ENCODE measurements at regions not wholly inside any gene's neighbourhood (a gene's known extent, or its start where the extent isn't known, plus 50 kb on each side); places are given as distances from the start of the nearest gene placed in this dataset.

GRCh38 chr16:62638964-62639870, 603.0 kb upstream of the CDH8 start (continued):
- peak; percentile 96 for TF ChIP-seq DPF2 (IDR thresholded peaks at IDR 0.05)
- no peak; the same call in 1 of the 2 replicates for TF ChIP-seq TARDBP (IDR thresholded peaks at IDR 0.05; ENCODE audit: borderline replicate concordance)
- TF ChIP-seq JUND (IDR thresholded peaks at IDR 0.05; ENCODE audit: low read depth, low read length) = no peak
- TF ChIP-seq MTA2 (IDR thresholded peaks at IDR 0.05; ENCODE audit: low read depth) = peak; percentile 77
- TF ChIP-seq SMC3 (IDR thresholded peaks at IDR 0.05; ENCODE audit: borderline replicate concordance, low read length) = peak; percentile 33; the same call in 1 of the 2 replicates
- TF ChIP-seq EGR1 (IDR thresholded peaks at IDR 0.05; ENCODE audit: borderline replicate concordance in 1 of 2, low read depth in 2 of 2, low read length in 2 of 2) = no peak
- TF ChIP-seq EP300 (IDR thresholded peaks at IDR 0.05; ENCODE audit: borderline replicate concordance in 1 of 2, control insufficient read depth in 1 of 2, low read depth in 2 of 2, low read length in 2 of 2) = peak; percentile 5 to 29; a peak in 2 of 4 replicates
- TF ChIP-seq IKZF2 (IDR thresholded peaks at IDR 0.05) = peak; percentile 93 to 95
- TF ChIP-seq PRDM15 (CRISPR knock-in tag; IDR thresholded peaks at IDR 0.05) = no peak
- 0 out of 2 replicates have a peak, but pooled peaks have one; percentile 40 for TF ChIP-seq MLLT1 (IDR thresholded peaks at IDR 0.05)
- peak; percentile 88 for TF ChIP-seq IKZF1 (conservative IDR thresholded peaks at IDR 0.05)
- TF ChIP-seq SREBF1 (IDR thresholded peaks at IDR 0.05; ENCODE audit: low read length) = no peak
- TF ChIP-seq ZNF592 (IDR thresholded peaks at IDR 0.05) = no peak
- no peak for TF ChIP-seq BCLAF1 (IDR thresholded peaks at IDR 0.05)
- TF ChIP-seq CREB1 (IDR thresholded peaks at IDR 0.05; ENCODE audit: low read depth) = peak; percentile 10; the same call in 1 of the 2 replicates
